Osteoblast (primary cell): ENCODE measurements at regions not wholly inside any gene's neighbourhood (a gene's known extent, or its start where the extent isn't known, plus 50 kb on each side); places are given as distances from the start of the nearest gene placed in this dataset.

ENCODE experiments used
- DNase-seq: peaks from one replicate; pipeline ENCODE4 v3.0.0; 2011; ENCODE audit warnings: low spot score, mixed read lengths; ENCODE audit not compliant: insufficient read length; ENCODE audit errors: missing footprints
- H2AFZ ChIP-seq: 2 replicates; pipeline ENCODE4 v1.6.0; 2011; ENCODE audit warnings: mild to moderate bottlenecking, low read length
- H3K27ac ChIP-seq: 2 replicates; pipeline ENCODE4 v1.5.1; 2011; ENCODE audit warnings: mild to moderate bottlenecking, low read depth, low read length, moderate library complexity
- H3K27me3 ChIP-seq: 2 replicates; pipeline ENCODE4 v1.6.0; 2012; ENCODE audit warnings: mild to moderate bottlenecking, control low read depth, inconsistent platforms, low read length, moderate library complexity; ENCODE audit not compliant: insufficient read depth
- H3K36me3 ChIP-seq: 2 replicates; pipeline ENCODE4 v1.5.1; 2011; ENCODE audit warnings: mild to moderate bottlenecking, low read length, control low read depth, moderate library complexity; ENCODE audit not compliant: insufficient read depth
- H3K4me1 ChIP-seq: 2 replicates; pipeline ENCODE4 v1.5.1; 2011; ENCODE audit warnings: mild to moderate bottlenecking, low read length, control low read depth, moderate library complexity; ENCODE audit not compliant: insufficient read depth
- H3K4me2 ChIP-seq: 2 replicates; pipeline ENCODE4 v1.6.0; 2011; ENCODE audit warnings: mild to moderate bottlenecking, low read length; ENCODE audit not compliant: insufficient read depth
- H3K4me3 ChIP-seq: fragments of 200-600 bp; sonication (generic); 3 replicates; pipeline ENCODE4 v1.5.1; 2012; ENCODE audit warnings: mild to moderate bottlenecking, low read length, inconsistent platforms; ENCODE audit not compliant: insufficient read depth
- H3K79me2 ChIP-seq: 2 replicates; pipeline ENCODE4 v1.6.0; 2012; ENCODE audit warnings: mild to moderate bottlenecking, low read length, control low read depth, inconsistent platforms; ENCODE audit not compliant: insufficient read depth
- H3K9me3 ChIP-seq: 2 replicates; pipeline ENCODE4 v1.5.1; 2011; ENCODE audit warnings: low read depth, low read length, control low read depth
- H4K20me1 ChIP-seq: 2 replicates; pipeline ENCODE4 v1.6.0; 2012; ENCODE audit warnings: mild to moderate bottlenecking, low read length, control low read depth; ENCODE audit not compliant: insufficient read depth
- TF ChIP-seq, protein P1 (sequence below): IDR thresholded peaks from 2 replicates; pipeline ENCODE4 v1.5.1; 2011; ENCODE audit warnings: mild to moderate bottlenecking, low read depth, low read length, moderate library complexity; ENCODE audit errors: extremely low read depth

DNA sequence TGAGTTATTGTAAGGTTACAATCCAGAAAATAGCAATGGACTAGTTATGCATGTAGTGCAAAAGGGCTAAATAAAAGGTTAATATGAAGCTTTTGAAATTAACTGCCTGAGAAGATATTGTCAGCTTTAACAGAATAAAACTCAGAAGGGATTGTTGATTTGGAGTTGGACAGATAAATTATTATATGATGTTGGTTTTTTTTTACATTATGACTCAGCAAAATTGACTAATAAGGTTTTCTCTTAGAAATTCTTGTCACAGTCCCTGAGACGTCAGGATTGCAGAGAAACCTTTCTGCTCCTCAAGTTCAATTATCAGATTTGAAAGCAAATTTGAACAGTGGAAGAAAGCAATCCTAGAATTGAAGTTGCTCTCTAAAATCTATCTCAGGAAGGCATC lies 946.9 kb downstream of the CBLN2 start:
- H4K20me1 ChIP-seq, result no peaks in the 10 kb centered on the region
- DNase-seq, result no peak

DNA sequence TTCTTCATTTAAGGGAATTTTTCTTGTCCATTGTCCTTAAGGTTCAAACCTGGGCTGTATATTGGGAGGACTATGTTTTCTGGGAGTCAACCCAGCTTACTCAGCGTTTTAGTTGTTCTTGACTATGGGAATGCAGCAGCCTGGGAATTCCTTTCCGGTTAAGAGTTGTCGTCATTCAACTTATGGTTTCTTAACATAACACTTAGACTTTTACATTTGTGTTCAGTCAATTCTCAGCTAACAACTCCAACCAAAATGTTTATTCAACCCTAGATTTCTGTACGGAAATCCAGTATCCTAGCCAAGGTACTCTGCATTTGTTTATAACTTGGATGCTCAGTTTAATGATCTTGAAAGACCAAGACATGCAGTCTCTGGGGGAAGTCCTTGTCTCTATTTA lies 960.9 kb downstream of the CBLN2 start:
- Histone ChIP-seq H3K27me3 (no peaks in the 10 kb centered on the region), H2AFZ (no peak overlapping the region), H3K4me1 (no peaks in the 10 kb centered on the region), H3K4me2 (no peak overlapping the region), H3K27ac (no peak overlapping the region), H3K4me3 (no peak overlapping the region), H3K79me2 (no peaks in the 10 kb centered on the region), H4K20me1 (no peaks in the 10 kb centered on the region), H3K36me3 (no peaks in the 10 kb centered on the region), H3K9me3 (no peaks in the 10 kb centered on the region)
- TF ChIP-seq, protein P1, sequence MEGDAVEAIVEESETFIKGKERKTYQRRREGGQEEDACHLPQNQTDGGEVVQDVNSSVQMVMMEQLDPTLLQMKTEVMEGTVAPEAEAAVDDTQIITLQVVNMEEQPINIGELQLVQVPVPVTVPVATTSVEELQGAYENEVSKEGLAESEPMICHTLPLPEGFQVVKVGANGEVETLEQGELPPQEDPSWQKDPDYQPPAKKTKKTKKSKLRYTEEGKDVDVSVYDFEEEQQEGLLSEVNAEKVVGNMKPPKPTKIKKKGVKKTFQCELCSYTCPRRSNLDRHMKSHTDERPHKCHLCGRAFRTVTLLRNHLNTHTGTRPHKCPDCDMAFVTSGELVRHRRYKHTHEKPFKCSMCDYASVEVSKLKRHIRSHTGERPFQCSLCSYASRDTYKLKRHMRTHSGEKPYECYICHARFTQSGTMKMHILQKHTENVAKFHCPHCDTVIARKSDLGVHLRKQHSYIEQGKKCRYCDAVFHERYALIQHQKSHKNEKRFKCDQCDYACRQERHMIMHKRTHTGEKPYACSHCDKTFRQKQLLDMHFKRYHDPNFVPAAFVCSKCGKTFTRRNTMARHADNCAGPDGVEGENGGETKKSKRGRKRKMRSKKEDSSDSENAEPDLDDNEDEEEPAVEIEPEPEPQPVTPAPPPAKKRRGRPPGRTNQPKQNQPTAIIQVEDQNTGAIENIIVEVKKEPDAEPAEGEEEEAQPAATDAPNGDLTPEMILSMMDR, result no peak
- no peak for DNase-seq

More for the DNA sequence above, 946.9 kb downstream of the CBLN2 start:
- Histone ChIP-seq H3K4me3 (no peak overlapping the region), H3K4me2 (no peak overlapping the region), H3K79me2 (no peaks in the 10 kb centered on the region), H3K36me3 (no peaks in the 10 kb centered on the region), H3K27me3 (no peaks in the 10 kb centered on the region), H2AFZ (no peak overlapping the region), H3K4me1 (no peaks in the 10 kb centered on the region), H3K9me3 (no peaks in the 10 kb centered on the region), H3K27ac (no peak overlapping the region)
- TF ChIP-seq, protein P1, result no peak

DNA sequence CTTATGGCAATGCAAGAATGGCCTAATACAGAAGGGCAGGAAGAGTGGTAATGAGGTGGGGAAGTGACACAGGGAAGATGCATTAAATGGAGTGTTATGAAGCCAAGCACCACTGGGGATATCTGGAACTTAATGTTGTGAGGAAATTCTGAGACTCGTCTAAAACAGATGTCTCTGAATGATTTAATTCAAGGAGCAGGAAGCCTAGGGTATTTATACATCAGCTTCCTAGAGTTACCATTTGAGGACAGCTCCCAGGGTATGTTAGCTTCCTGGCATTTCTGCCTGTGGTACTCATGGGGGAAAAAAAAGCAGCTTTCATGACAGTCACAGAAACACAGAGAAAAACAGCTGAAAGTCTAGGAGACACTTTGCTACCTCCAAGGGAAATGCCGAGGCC lies 989.5 kb downstream of the CBLN2 start:
- Histone ChIP-seq H3K36me3 (no peaks in the 10 kb centered on the region), H3K27ac (no peak overlapping the region), H3K9me3 (peaks cover 4% of the 10 kb centered on the region), H3K27me3 (no peaks in the 10 kb centered on the region), H3K4me3 (no peak overlapping the region), H3K79me2 (no peaks in the 10 kb centered on the region), H3K4me2 (no peak overlapping the region), H4K20me1 (no peaks in the 10 kb centered on the region), H3K4me1 (no peaks in the 10 kb centered on the region), H2AFZ (no peak overlapping the region)
- TF ChIP-seq, protein P1, result no peak
- no peak for DNase-seq

DNA sequence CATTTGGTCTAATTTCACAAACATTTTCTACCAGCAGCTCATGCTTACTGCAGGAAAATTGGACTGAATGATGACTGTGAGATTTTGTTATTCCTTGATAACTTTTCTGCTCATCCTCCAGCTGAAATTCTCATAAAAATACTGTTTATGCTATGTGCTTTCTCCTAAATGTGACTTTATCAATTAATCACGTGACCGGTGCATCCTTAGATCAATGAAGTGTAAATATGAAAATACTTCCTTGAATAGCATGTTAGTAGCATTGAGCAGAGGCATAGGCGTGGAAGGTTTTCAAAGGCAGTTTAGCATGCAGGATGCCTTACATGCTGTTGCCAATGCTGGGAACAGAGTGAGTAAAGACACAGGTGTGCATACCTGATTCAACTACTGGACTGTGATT lies 1002.5 kb downstream of the CBLN2 start:
- Histone ChIP-seq H3K4me2 (no peak overlapping the region), H3K36me3 (no peaks in the 10 kb centered on the region), H2AFZ (no peak overlapping the region)

More for the DNA sequence above, 1002.5 kb downstream of the CBLN2 start:
- Histone ChIP-seq H3K27me3 (no peaks in the 10 kb centered on the region), H3K9me3 (peaks cover 7% of the 10 kb centered on the region), H3K4me1 (no peaks in the 10 kb centered on the region), H3K4me3 (no peak overlapping the region), H4K20me1 (no peaks in the 10 kb centered on the region), H3K27ac (no peak overlapping the region), H3K79me2 (no peaks in the 10 kb centered on the region)
- TF ChIP-seq, protein P1, result no peak
- no peak for DNase-seq
